ENCODE measurements at regions not wholly inside any gene's neighbourhood (a gene's known extent, or its start where the extent isn't known, plus 50 kb on each side); places are given as distances from the start of the nearest gene placed in this dataset.

DNA sequence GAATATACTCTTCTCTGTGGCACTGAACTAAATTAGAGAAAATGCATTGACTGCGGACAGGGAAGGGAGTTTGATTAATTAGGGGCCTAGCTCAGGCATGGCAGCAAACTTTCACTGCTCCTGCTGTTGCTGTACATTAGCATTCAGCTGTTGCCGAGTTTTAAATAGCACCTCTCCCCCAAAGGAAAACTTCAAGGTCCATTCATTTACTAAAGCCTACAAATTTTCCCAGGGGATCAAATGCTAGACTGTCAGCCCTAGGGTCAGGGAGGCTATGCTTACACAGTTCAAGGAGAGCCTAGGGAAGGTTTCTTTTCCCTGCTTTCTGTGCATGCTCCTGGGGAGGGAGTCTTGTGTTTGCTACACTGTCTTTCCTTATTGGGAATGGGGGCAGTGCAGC lies 60.0 kb upstream of the GZMB start:
- DNase-seq (ENCODE audit: low read depth): no peak
- TF ChIP-seq CTCF (IDR thresholded peaks at IDR 0.05; ENCODE audit: insufficient read depth, low read depth, low read length, missing control alignments): no peak

GRCh38 chr14:24693353-24693737 lies 59.4 kb upstream of the GZMB start:
- TF ChIP-seq CTCF (IDR thresholded peaks at IDR 0.05; ENCODE audit: insufficient read depth, low read depth, low read length, missing control alignments): no peak
- H3K4me3 ChIP-seq (ENCODE audit: low read length): no peak overlapping the region
- DNase-seq (ENCODE audit: low read depth): no peak

More for the DNA sequence above, 60.0 kb upstream of the GZMB start:
- H3K4me3 ChIP-seq (ENCODE audit: low read length): no peak overlapping the region

GRCh38 chr14:24692382-24693352 lies 58.7 kb upstream of the GZMB start:
- TF ChIP-seq CTCF (IDR thresholded peaks at IDR 0.05; ENCODE audit: insufficient read depth, low read depth, low read length, missing control alignments): no peak

DNA sequence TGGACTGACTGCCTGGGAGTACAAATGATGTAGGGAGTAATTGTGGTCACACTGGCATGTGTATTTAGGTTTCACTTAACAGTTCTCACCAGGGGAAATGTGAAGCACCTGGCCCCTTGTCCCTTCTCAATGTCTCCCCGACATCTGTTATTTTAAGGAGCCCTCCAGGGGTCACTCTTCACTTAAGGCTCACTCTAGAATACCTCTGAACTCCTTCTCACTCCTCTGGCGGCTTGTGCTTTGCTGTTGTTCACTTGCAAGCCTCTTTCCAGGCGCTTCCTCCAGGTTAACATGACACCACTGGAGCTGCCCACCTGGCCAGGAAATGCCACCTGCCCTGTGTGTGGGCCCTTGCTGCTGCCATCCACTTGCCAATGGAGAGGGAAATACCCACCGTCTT lies 56.5 kb upstream of the GZMB start:
- no peak for DNase-seq (ENCODE audit: low read depth)
- H3K4me3 ChIP-seq (ENCODE audit: low read length): no peak overlapping the region
- no peak for TF ChIP-seq CTCF (IDR thresholded peaks at IDR 0.05; ENCODE audit: insufficient read depth, low read depth, low read length, missing control alignments)

More at GRCh38 chr14:24692382-24693352, 58.7 kb upstream of the GZMB start:
- H3K4me3 ChIP-seq (ENCODE audit: low read length): no peak overlapping the region
- no peak for DNase-seq (ENCODE audit: low read depth)

- no peak overlapping the region for H3K4me3 ChIP-seq (ENCODE audit: low read length)
- DNase-seq (ENCODE audit: low read depth): no peak
- TF ChIP-seq CTCF (IDR thresholded peaks at IDR 0.05; ENCODE audit: insufficient read depth, low read depth, low read length, missing control alignments): no peak
Observed at GRCh38 chr14:24688030-24688658, 54.2 kb upstream of the GZMB start.

Data from epithelial cell of esophagus (primary cell).